HG03064 (cell line): ENCODE measurements at regions not wholly inside any gene's neighbourhood (a gene's known extent, or its start where the extent isn't known, plus 50 kb on each side); places are given as distances from the start of the nearest gene placed in this dataset.

Experiments used
- ATAC-seq: cut with Tn5 transposase; IDR thresholded peaks from one replicate; pipeline ENCODE4 v1.9.1; 2021; ENCODE audit warnings: low read depth; ENCODE audit not compliant: unreplicated experiment

GRCh38 chr6:112690497-112691202, 343.5 kb downstream of the RFPL4B start:
- no peak for ATAC-seq

DNA sequence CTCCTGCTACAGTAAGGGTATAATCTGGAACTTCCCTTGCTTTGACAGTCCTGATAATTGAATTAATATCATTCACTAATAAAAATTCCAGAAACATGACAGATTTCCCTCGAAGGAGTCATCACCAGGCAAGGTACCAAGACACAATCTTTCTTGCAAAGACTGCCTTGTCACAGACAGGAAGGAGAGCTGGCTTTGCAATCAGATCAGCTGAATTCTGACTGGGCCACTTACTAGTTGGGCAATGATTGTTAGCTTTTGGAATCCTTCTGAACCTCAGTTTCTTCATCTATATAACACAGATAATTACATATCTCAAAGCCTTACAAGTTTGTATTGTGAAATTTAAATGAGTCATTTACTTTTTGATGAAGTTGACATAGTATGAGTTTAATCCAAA, 344.2 kb downstream of the RFPL4B start:
- no peak for ATAC-seq

- ATAC-seq: no peak
Observed at GRCh38 chr6:112695001-112695400, 347.9 kb downstream of the RFPL4B start.

GRCh38 chr6:112697265-112697664, 350.1 kb downstream of the RFPL4B start:
- ATAC-seq: no peak

DNA sequence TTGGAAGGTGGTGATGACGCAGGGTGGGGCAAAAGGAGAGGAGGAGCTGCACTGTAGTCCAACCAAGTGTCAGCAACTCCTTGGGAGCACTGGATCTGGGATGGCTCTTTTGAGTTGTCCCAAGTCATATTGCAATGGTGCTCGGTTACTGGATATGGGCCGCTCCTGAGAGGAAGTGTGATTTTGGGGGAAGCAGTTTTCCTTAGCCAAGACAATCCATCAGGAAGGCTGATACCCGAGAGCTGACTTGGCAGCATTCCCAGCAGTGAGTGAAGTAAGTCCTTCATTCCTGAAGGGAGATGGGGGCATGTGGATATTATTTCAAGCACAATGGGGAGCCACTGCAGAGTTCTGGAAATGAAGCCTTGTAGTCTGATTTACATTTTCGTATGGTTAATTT, 354.1 kb downstream of the RFPL4B start:
- ATAC-seq: no peak

DNA sequence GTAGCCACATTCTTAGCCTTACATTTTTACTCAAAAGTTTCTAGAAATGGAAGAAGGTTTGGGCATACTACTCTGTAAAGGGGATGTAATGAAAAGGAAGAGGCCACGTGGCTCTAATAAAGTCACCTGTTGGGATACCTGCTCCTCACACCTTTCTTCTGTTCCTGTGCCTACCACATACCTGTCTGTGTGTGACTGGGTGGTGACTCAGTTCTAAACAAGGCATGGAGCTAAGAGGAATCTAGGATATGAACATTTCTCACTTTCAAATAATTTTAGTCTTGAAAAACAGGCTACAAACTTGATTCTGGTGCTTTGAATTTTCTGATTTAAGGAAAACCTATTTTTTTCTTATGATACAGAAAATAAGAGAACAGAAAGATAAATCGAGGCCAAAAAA, 363.6 kb downstream of the RFPL4B start:
- ATAC-seq: no peak

DNA sequence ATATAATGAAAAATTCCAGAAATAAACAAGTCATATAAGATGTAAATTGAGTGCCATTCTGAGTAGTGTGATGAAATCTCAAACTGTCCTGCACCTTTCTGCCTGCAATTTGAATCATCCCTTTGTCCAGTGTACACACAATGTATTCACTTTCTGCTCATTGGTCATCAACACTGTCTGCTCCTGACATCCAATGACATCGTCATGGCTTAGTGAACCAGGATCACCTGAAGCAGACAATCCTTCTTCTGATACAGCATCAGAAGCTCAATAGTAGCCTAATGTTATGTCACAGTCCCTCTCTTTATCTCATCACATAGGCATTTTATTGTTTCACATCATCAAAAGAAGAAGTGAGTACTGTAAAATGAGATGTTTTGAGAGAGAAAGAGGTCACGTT, 366.3 kb downstream of the RFPL4B start:
- no peak for ATAC-seq

GRCh38 chr6:112717401-112717800, 370.3 kb downstream of the RFPL4B start:
- ATAC-seq: no peak

GRCh38 chr6:112717856-112718255, 370.7 kb downstream of the RFPL4B start:
- ATAC-seq: no peak

- ATAC-seq: no peak
Observed at GRCh38 chr6:112725541-112726085, 378.5 kb downstream of the RFPL4B start.

DNA sequence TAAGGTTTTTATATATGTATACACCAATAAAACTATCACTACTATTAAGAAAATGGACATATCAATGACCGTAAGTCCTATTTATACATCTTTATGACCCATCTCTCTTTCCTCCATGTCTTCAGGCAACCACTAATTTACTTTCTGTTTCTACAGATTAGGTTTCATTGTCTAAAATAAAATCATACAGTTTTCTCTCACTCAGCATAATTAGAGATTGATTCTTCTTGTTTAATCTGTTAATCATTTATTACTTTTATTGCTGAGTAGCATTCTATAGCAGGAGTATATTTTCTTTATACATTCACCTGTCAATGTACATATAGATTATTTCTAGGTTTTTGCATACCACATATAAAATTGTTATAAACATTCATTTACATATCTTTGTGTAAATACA, 388.0 kb downstream of the RFPL4B start:
- ATAC-seq: no peak

DNA sequence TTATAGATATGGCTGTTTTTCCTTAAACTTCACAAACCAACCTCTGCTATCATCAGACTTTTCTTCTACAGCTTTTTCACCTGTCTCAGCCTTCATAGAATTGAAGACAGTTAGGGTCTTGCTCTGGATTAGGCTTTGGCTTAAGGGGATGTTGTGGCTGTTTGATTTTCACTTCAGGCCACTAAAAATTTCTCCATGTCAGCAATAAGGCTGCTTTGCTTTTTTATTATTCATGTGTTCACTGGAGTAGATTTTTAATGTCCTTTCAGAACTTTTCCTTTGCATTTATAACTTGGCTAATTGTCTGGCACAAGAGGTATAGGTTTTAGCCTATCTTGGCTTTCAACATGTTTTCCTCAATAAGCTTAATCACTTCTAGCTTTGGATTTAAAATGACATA, 392.6 kb downstream of the RFPL4B start:
- ATAC-seq: no peak

DNA sequence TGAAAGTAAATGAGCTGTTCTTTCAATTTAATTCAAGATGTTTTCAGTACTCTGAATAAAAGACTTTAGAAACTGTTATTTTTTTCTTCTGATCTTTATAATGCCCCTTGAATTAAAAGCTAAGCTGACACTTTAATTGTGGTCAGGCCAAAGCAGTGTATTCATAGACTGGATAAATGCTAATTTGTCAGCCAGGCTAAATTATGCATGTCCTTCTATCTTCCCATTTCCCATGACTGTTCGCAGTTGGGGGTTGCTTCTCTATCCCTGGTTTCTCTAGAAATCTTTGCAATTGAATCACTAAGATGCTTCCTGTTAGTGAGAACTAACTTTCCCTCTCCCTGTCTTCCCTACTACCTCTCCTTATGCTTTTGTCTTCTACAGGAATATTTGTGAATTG, 396.2 kb downstream of the RFPL4B start:
- ATAC-seq: no peak

DNA sequence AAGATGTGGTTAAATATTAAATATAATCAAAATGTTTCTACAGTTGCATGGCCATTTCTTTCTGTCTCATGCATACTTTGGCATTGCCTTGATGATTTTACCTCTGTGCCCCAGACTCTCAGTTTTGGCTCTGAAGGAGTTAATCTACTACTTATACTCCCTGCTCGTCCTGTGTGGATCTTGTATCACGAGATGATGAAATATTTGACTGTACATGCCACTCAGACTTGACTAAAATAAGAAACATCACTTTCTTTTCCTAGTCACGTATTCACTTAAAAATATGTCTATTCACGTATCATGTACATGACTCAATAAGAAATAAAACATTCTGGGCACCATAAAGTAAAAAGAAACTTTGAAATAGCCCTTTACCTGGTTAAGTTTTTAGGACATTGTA, 397.7 kb downstream of the RFPL4B start:
- no peak for ATAC-seq

DNA sequence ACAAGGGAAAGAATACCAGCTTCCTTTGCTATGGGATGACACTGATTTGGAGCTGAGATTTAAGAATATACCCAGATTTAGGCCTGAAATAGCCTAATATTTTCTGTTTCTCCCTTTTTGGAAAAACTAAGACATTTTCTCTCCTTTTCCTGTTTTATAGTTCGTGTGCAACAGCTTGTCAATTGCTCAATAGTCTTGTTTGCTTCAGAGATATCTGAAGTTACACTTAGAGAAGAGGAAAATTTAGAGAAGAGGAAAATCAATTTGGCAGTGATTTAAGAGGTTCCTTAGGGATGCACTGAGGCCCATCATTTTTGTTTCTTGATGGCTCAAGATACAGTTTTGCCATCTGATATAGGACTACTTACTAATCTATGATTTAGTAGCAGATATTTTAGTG, 398.6 kb downstream of the RFPL4B start:
- no peak for ATAC-seq

DNA sequence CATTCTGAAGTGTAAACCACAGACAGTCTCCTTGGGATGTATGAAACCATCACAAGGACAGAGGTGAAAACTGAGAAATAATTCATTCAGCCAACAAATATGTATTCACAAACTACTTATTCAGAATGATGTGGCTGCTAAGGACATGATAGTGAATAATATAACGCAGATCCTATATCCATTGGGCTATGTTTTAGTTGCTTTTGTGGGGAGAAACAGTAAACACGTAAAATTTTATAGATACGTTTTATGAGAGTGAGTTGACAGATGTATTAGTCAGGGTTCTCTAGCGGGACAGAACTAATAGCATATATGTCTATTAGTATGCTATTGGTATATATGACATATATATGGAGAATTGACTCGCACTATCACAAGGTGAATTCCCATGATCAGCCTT, 402.5 kb downstream of the RFPL4B start:
- no peak for ATAC-seq

DNA sequence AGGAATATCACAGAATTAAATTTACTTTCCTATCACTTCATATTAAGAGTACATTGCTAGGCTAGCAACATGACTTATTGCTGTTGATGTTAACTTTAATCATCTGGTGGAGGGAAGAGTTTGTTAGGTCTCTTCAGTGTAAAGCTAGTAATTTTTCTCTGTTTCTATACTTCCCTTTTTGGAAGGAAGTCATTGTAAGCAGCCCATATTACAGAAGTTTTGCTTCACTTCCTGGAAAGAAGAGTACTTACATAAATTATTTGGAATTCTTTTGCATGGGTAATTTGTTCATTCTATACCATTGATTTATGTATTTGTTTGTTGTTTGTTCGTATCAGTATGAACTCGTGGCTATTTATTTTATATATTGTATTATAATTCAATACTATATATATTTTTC, 405.2 kb downstream of the RFPL4B start:
- no peak for ATAC-seq

- no peak for ATAC-seq
Observed at GRCh38 chr6:112752791-112753190, 405.7 kb downstream of the RFPL4B start.

DNA sequence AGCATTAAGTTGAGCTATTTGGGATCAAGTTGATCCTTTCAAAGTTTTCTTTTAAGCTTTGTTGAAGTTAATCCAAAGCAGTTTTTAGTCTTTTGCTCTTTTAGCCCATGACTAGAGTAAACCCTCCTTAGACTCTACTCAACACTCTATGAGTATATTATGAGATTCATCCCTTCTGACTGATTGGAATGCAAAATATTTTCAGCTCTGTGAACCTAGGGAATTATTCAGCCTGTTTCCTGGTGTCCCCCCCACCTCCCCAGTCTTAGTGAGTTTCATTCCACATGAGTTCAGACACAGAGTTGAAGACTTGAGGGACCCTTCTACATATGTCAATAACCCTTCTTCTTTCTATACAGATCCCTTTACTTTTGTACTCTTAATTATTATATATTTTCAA, 413.7 kb downstream of the RFPL4B start:
- no peak for ATAC-seq

DNA sequence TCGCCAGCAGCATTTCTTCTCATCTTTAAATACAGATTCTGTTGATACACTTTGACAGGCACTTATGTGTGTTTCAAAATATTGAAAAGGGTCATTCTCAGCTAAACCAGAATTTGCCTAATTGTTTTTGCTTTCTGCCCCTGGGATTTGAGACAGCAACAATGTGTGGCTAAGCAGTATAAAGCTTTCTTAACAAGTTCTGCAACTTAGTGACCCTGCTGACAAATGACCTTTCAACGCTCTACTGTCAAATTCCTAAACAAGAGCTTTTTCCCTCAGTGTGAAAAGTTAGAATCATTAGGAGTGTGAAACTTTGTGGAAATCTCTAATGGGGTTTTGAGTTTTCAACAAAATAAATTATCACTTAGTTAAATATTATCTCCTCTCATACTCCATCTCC, 414.6 kb downstream of the RFPL4B start:
- ATAC-seq: no peak

GRCh38 chr6:112764377-112764776, 417.2 kb downstream of the RFPL4B start:
- ATAC-seq: no peak

DNA sequence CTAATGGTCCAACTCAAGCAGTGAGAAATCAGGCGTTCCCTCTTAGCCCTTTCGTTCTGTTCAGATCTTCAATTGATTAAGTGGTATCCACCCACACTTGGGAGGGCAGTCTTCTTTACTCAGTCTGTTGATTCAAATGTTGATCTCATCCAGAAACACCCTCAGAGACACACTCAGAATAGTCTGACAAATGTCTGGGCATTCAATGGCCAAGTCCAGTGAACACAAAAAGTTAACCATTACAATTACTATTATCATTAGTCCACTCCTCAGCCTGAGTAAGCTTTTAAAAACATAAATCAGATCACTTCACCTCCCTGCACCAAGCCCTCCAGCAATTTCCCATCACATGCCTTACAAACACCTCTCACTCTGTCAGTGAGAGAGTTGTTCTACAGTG, 423.2 kb downstream of the RFPL4B start:
- ATAC-seq: no peak

- ATAC-seq: no peak
Observed at GRCh38 chr6:112773187-112773586, 426.1 kb downstream of the RFPL4B start.
